ENCODE measurements at regions not wholly inside any gene's neighbourhood (a gene's known extent, or its start where the extent isn't known, plus 50 kb on each side); places are given as distances from the start of the nearest gene placed in this dataset.

GRCh38 chr5:129217179-129217578 lies 122.6 kb downstream of the ISOC1 start:
- no peaks in the 10 kb centered on the region for H3K36me3 ChIP-seq (ENCODE audit: control insufficient read depth in 3 of 3, insufficient read depth in 3 of 3, low read length in 3 of 3)
- H3K9ac ChIP-seq (ENCODE audit: low read depth in 1 of 3, low read length in 3 of 3), result no peak overlapping the region
- no peak overlapping the region for H3K27ac ChIP-seq (ENCODE audit: low read depth, low read length)
- H3K4me3 ChIP-seq (ENCODE audit: low read length in 3 of 3), result no peak overlapping the region
- no peaks in the 10 kb centered on the region for H3K4me1 ChIP-seq (ENCODE audit: control insufficient read depth in 3 of 3, insufficient read depth in 3 of 3, low read length in 3 of 3)
- no peaks in the 10 kb centered on the region for H3K9me3 ChIP-seq (ENCODE audit: control insufficient read depth in 3 of 3, low read length in 3 of 3)
- H3K27me3 ChIP-seq (ENCODE audit: control insufficient read depth in 3 of 3, insufficient read depth in 3 of 3, low read length in 3 of 3), result no peaks in the 10 kb centered on the region

GRCh38 chr5:129223178-129223577 lies 128.6 kb downstream of the ISOC1 start:
- Histone ChIP-seq H3K36me3 (ENCODE audit: control insufficient read depth in 3 of 3, insufficient read depth in 3 of 3, low read length in 3 of 3) (no peaks in the 10 kb centered on the region), H3K4me1 (ENCODE audit: control insufficient read depth in 3 of 3, insufficient read depth in 3 of 3, low read length in 3 of 3) (no peaks in the 10 kb centered on the region), H3K27me3 (ENCODE audit: control insufficient read depth in 3 of 3, insufficient read depth in 3 of 3, low read length in 3 of 3) (no peaks in the 10 kb centered on the region), H3K27ac (ENCODE audit: low read depth, low read length) (no peak overlapping the region), H3K9me3 (ENCODE audit: control insufficient read depth in 3 of 3, low read length in 3 of 3) (no peaks in the 10 kb centered on the region), H3K4me3 (ENCODE audit: low read length in 3 of 3) (no peak overlapping the region), H3K9ac (ENCODE audit: low read depth in 1 of 3, low read length in 3 of 3) (no peak overlapping the region)

GRCh38 chr5:129228577-129228976 lies 134.0 kb downstream of the ISOC1 start:
- no peaks in the 10 kb centered on the region for H3K4me1 ChIP-seq (ENCODE audit: control insufficient read depth in 3 of 3, insufficient read depth in 3 of 3, low read length in 3 of 3)
- no peaks in the 10 kb centered on the region for H3K27me3 ChIP-seq (ENCODE audit: control insufficient read depth in 3 of 3, insufficient read depth in 3 of 3, low read length in 3 of 3)
- H3K36me3 ChIP-seq (ENCODE audit: control insufficient read depth in 3 of 3, insufficient read depth in 3 of 3, low read length in 3 of 3), result no peaks in the 10 kb centered on the region
- no peak overlapping the region for H3K27ac ChIP-seq (ENCODE audit: low read depth, low read length)
- H3K9ac ChIP-seq (ENCODE audit: low read depth in 1 of 3, low read length in 3 of 3), result no peak overlapping the region
- no peak overlapping the region for H3K4me3 ChIP-seq (ENCODE audit: low read length in 3 of 3)
- H3K9me3 ChIP-seq (ENCODE audit: control insufficient read depth in 3 of 3, low read length in 3 of 3), result no peaks in the 10 kb centered on the region

- no peak overlapping the region for H3K4me3 ChIP-seq (ENCODE audit: low read length in 3 of 3)
- H3K9me3 ChIP-seq (ENCODE audit: control insufficient read depth in 3 of 3, low read length in 3 of 3), result no peaks in the 10 kb centered on the region
- H3K36me3 ChIP-seq (ENCODE audit: control insufficient read depth in 3 of 3, insufficient read depth in 3 of 3, low read length in 3 of 3), result no peaks in the 10 kb centered on the region
- H3K27me3 ChIP-seq (ENCODE audit: control insufficient read depth in 3 of 3, insufficient read depth in 3 of 3, low read length in 3 of 3), result no peaks in the 10 kb centered on the region
- H3K9ac ChIP-seq (ENCODE audit: low read depth in 1 of 3, low read length in 3 of 3), result no peak overlapping the region
- no peaks in the 10 kb centered on the region for H3K4me1 ChIP-seq (ENCODE audit: control insufficient read depth in 3 of 3, insufficient read depth in 3 of 3, low read length in 3 of 3)
- H3K27ac ChIP-seq (ENCODE audit: low read depth, low read length), result no peak overlapping the region
Measured at GRCh38 chr5:129241755-129242154, 147.2 kb downstream of the ISOC1 start.

- H3K9me3 ChIP-seq (ENCODE audit: control insufficient read depth in 3 of 3, low read length in 3 of 3), result no peaks in the 10 kb centered on the region
Measured at GRCh38 chr5:129243039-129243438, 148.5 kb downstream of the ISOC1 start.

GRCh38 chr5:129244478-129244877 lies 149.9 kb downstream of the ISOC1 start:
- H3K4me1 ChIP-seq (ENCODE audit: control insufficient read depth in 3 of 3, insufficient read depth in 3 of 3, low read length in 3 of 3), result no peaks in the 10 kb centered on the region
- H3K27ac ChIP-seq (ENCODE audit: low read depth, low read length), result no peak overlapping the region
- H3K27me3 ChIP-seq (ENCODE audit: control insufficient read depth in 3 of 3, insufficient read depth in 3 of 3, low read length in 3 of 3), result no peaks in the 10 kb centered on the region
- no peaks in the 10 kb centered on the region for H3K36me3 ChIP-seq (ENCODE audit: control insufficient read depth in 3 of 3, insufficient read depth in 3 of 3, low read length in 3 of 3)
- H3K9me3 ChIP-seq (ENCODE audit: control insufficient read depth in 3 of 3, low read length in 3 of 3), result no peaks in the 10 kb centered on the region
- no peak overlapping the region for H3K4me3 ChIP-seq (ENCODE audit: low read length in 3 of 3)
- H3K9ac ChIP-seq (ENCODE audit: low read depth in 1 of 3, low read length in 3 of 3), result no peak overlapping the region

More at GRCh38 chr5:129243039-129243438, 148.5 kb downstream of the ISOC1 start:
- H3K9ac ChIP-seq (ENCODE audit: low read depth in 1 of 3, low read length in 3 of 3), result no peak overlapping the region
- no peaks in the 10 kb centered on the region for H3K36me3 ChIP-seq (ENCODE audit: control insufficient read depth in 3 of 3, insufficient read depth in 3 of 3, low read length in 3 of 3)
- H3K4me1 ChIP-seq (ENCODE audit: control insufficient read depth in 3 of 3, insufficient read depth in 3 of 3, low read length in 3 of 3), result no peaks in the 10 kb centered on the region
- no peak overlapping the region for H3K27ac ChIP-seq (ENCODE audit: low read depth, low read length)
- H3K4me3 ChIP-seq (ENCODE audit: low read length in 3 of 3), result no peak overlapping the region
- no peaks in the 10 kb centered on the region for H3K27me3 ChIP-seq (ENCODE audit: control insufficient read depth in 3 of 3, insufficient read depth in 3 of 3, low read length in 3 of 3)

GRCh38 chr5:129245489-129245888 lies 150.9 kb downstream of the ISOC1 start:
- Histone ChIP-seq H3K4me3 (ENCODE audit: low read length in 3 of 3) (no peak overlapping the region), H3K9me3 (ENCODE audit: control insufficient read depth in 3 of 3, low read length in 3 of 3) (no peaks in the 10 kb centered on the region), H3K4me1 (ENCODE audit: control insufficient read depth in 3 of 3, insufficient read depth in 3 of 3, low read length in 3 of 3) (no peaks in the 10 kb centered on the region), H3K27ac (ENCODE audit: low read depth, low read length) (no peak overlapping the region), H3K27me3 (ENCODE audit: control insufficient read depth in 3 of 3, insufficient read depth in 3 of 3, low read length in 3 of 3) (no peaks in the 10 kb centered on the region), H3K36me3 (ENCODE audit: control insufficient read depth in 3 of 3, insufficient read depth in 3 of 3, low read length in 3 of 3) (no peaks in the 10 kb centered on the region), H3K9ac (ENCODE audit: low read depth in 1 of 3, low read length in 3 of 3) (no peak overlapping the region)

GRCh38 chr5:129246088-129246487 lies 151.5 kb downstream of the ISOC1 start:
- Histone ChIP-seq H3K27ac (ENCODE audit: low read depth, low read length) (no peak overlapping the region), H3K27me3 (ENCODE audit: control insufficient read depth in 3 of 3, insufficient read depth in 3 of 3, low read length in 3 of 3) (no peaks in the 10 kb centered on the region)

GRCh38 chr5:129249886-129250285 lies 155.3 kb downstream of the ISOC1 start:
- Histone ChIP-seq H3K4me3 (ENCODE audit: low read length in 3 of 3) (no peak overlapping the region), H3K4me1 (ENCODE audit: control insufficient read depth in 3 of 3, insufficient read depth in 3 of 3, low read length in 3 of 3) (no peaks in the 10 kb centered on the region), H3K27ac (ENCODE audit: low read depth, low read length) (no peak overlapping the region), H3K9me3 (ENCODE audit: control insufficient read depth in 3 of 3, low read length in 3 of 3) (peaks cover 0 to 5% (median 2%) of the 10 kb centered on the region in 3 donors), H3K9ac (ENCODE audit: low read depth in 1 of 3, low read length in 3 of 3) (no peak overlapping the region), H3K27me3 (ENCODE audit: control insufficient read depth in 3 of 3, insufficient read depth in 3 of 3, low read length in 3 of 3) (no peaks in the 10 kb centered on the region), H3K36me3 (ENCODE audit: control insufficient read depth in 3 of 3, insufficient read depth in 3 of 3, low read length in 3 of 3) (no peaks in the 10 kb centered on the region)

More at GRCh38 chr5:129246088-129246487, 151.5 kb downstream of the ISOC1 start:
- Histone ChIP-seq H3K4me3 (ENCODE audit: low read length in 3 of 3) (no peak overlapping the region), H3K4me1 (ENCODE audit: control insufficient read depth in 3 of 3, insufficient read depth in 3 of 3, low read length in 3 of 3) (no peaks in the 10 kb centered on the region), H3K36me3 (ENCODE audit: control insufficient read depth in 3 of 3, insufficient read depth in 3 of 3, low read length in 3 of 3) (no peaks in the 10 kb centered on the region), H3K9me3 (ENCODE audit: control insufficient read depth in 3 of 3, low read length in 3 of 3) (no peaks in the 10 kb centered on the region), H3K9ac (ENCODE audit: low read depth in 1 of 3, low read length in 3 of 3) (no peak overlapping the region)

GRCh38 chr5:129271308-129271707 lies 176.8 kb downstream of the ISOC1 start:
- H3K9ac ChIP-seq (ENCODE audit: low read depth in 1 of 3, low read length in 3 of 3), result no peak overlapping the region
- H3K4me3 ChIP-seq (ENCODE audit: low read length in 3 of 3), result no peak overlapping the region
- H3K27me3 ChIP-seq (ENCODE audit: control insufficient read depth in 3 of 3, insufficient read depth in 3 of 3, low read length in 3 of 3), result no peaks in the 10 kb centered on the region
- H3K36me3 ChIP-seq (ENCODE audit: control insufficient read depth in 3 of 3, insufficient read depth in 3 of 3, low read length in 3 of 3), result no peaks in the 10 kb centered on the region
- no peak overlapping the region for H3K27ac ChIP-seq (ENCODE audit: low read depth, low read length)
- H3K9me3 ChIP-seq (ENCODE audit: control insufficient read depth in 3 of 3, low read length in 3 of 3), result no peaks in the 10 kb centered on the region
- no peaks in the 10 kb centered on the region for H3K4me1 ChIP-seq (ENCODE audit: control insufficient read depth in 3 of 3, insufficient read depth in 3 of 3, low read length in 3 of 3)

- no peak overlapping the region for H3K27ac ChIP-seq (ENCODE audit: low read depth, low read length)
- H3K27me3 ChIP-seq (ENCODE audit: control insufficient read depth in 3 of 3, insufficient read depth in 3 of 3, low read length in 3 of 3), result no peaks in the 10 kb centered on the region
- H3K4me3 ChIP-seq (ENCODE audit: low read length in 3 of 3), result no peak overlapping the region
- H3K9ac ChIP-seq (ENCODE audit: low read depth in 1 of 3, low read length in 3 of 3), result no peak overlapping the region
- no peaks in the 10 kb centered on the region for H3K9me3 ChIP-seq (ENCODE audit: control insufficient read depth in 3 of 3, low read length in 3 of 3)
- H3K4me1 ChIP-seq (ENCODE audit: control insufficient read depth in 3 of 3, insufficient read depth in 3 of 3, low read length in 3 of 3), result no peaks in the 10 kb centered on the region
- no peaks in the 10 kb centered on the region for H3K36me3 ChIP-seq (ENCODE audit: control insufficient read depth in 3 of 3, insufficient read depth in 3 of 3, low read length in 3 of 3)
Measured at GRCh38 chr5:129284010-129284409, 176.1 kb upstream of the ADAMTS19 start.
